K562 (cell line): ENCODE measurements at regions not wholly inside any gene's neighbourhood (a gene's known extent, or its start where the extent isn't known, plus 50 kb on each side); places are given as distances from the start of the nearest gene placed in this dataset.

Experiments used
- BMI1 ChIP-seq: fragments of 150-350 bp; IDR thresholded peaks from 2 replicates; pipeline ENCODE4 v1.6.1; 2014; ENCODE audit warnings: low read length
- CEBPG ChIP-seq, 3 experiments: fragments of 200-800 bp in 1 of 3; sonication (Bioruptor generic) in 1 of 3; sonication (generic) in 1 of 3; formaldehyde crosslinking in 1 of 3; IDR thresholded peaks in 2 of 3; conservative IDR thresholded peaks in 1 of 3; 2 replicates each; pipeline versions ENCODE4 v1.6.1 to v1.8.0; 2016 to 2022; ENCODE audit warnings: missing compliant biosample characterization in 2 of 3, missing genetic modification characterization in 2 of 3, mild to moderate bottlenecking in 1 of 3, missing genetic modification reagents in 1 of 3
- RAD21 ChIP-seq, 2 experiments: fragments of 250-450 bp in 1 of 2; fragments of 450-650 bp in 1 of 2; sonication (Bioruptor Pico) in 1 of 2; formaldehyde crosslinking in 1 of 2; IDR thresholded peaks in 1 of 2; conservative IDR thresholded peaks in 1 of 2; 2 replicates each; pipeline versions ENCODE4 v1.4.0 to v1.8.0; 2020 to 2022; ENCODE audit warnings: mild to moderate bottlenecking in 2 of 2, moderate library complexity in 1 of 2
- TCFL5 ChIP-seq: fragments of 250-450 bp; sonication (Bioruptor Pico); conservative IDR thresholded peaks from 2 replicates; pipeline ENCODE4 v1.6.1; 2021; ENCODE audit warnings: mild to moderate bottlenecking, moderate library complexity, matching md5 sums
- TGIF2 ChIP-seq: sonication (generic); formaldehyde crosslinking; IDR thresholded peaks from 2 replicates; pipeline ENCODE4 v1.8.1; 2022; ENCODE audit warnings: mild to moderate bottlenecking, missing genetic modification reagents, moderate library complexity
- ZNF778 ChIP-seq: fragments of 450-650 bp; formaldehyde crosslinking; IDR thresholded peaks from 2 replicates; pipeline ENCODE4 v1.4.0; 2020; ENCODE audit warnings: mild to moderate bottlenecking, moderate library complexity
- TF ChIP-seq, protein P1 (sequence below), 2 experiments: fragments of 450-650 bp; formaldehyde crosslinking in 1 of 2; IDR thresholded peaks; 2 replicates each; pipeline versions ENCODE4 v1.4.0 to v1.6.1; 2014 to 2020; ENCODE audit warnings: mild to moderate bottlenecking in 2 of 2, borderline replicate concordance in 1 of 2, low read depth in 1 of 2
- TF ChIP-seq, protein P2 (sequence below): sonication (generic); formaldehyde crosslinking; IDR thresholded peaks from 2 replicates; pipeline ENCODE4 v1.8.0; 2022; ENCODE audit warnings: missing genetic modification reagents, mild to moderate bottlenecking, borderline replicate concordance
- TF ChIP-seq, protein P3 (sequence below), 3 experiments: fragments of 200-800 bp in 1 of 3; fragments of 250-450 bp in 1 of 3; fragments of 450-650 bp in 1 of 3; sonication (Bioruptor Pico) in 1 of 3; sonication (Bioruptor generic) in 1 of 3; formaldehyde crosslinking in 1 of 3; IDR thresholded peaks; 2 replicates each; pipeline versions ENCODE4 v1.6.1 to v1.8.0; 2016 to 2022; ENCODE audit warnings: mild to moderate bottlenecking in 2 of 3, missing genetic modification characterization in 2 of 3, missing compliant biosample characterization in 1 of 3, moderate library complexity in 1 of 3

DNA sequence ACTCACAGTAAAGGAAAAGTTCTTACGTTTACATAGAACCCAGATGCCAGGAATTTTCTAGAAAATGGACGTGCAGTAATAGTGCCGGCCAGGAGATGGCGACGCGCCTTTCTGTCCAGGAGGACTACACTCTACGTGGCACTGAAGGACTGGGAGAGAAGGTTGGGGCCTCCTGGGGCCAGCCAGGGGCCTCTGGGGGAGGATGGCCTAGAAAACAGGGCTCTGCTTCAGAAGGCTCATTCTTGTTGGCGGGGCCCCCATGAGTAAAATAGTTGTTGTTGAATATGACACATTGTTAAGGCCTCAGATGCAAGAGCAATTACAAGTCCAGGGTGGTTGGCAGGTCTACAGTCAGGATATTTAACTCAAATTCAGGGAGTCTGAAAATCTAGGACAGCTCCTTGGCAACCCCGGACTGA lies 120.1 kb upstream of the MAX start (continued):
- TF ChIP-seq, protein P1, sequence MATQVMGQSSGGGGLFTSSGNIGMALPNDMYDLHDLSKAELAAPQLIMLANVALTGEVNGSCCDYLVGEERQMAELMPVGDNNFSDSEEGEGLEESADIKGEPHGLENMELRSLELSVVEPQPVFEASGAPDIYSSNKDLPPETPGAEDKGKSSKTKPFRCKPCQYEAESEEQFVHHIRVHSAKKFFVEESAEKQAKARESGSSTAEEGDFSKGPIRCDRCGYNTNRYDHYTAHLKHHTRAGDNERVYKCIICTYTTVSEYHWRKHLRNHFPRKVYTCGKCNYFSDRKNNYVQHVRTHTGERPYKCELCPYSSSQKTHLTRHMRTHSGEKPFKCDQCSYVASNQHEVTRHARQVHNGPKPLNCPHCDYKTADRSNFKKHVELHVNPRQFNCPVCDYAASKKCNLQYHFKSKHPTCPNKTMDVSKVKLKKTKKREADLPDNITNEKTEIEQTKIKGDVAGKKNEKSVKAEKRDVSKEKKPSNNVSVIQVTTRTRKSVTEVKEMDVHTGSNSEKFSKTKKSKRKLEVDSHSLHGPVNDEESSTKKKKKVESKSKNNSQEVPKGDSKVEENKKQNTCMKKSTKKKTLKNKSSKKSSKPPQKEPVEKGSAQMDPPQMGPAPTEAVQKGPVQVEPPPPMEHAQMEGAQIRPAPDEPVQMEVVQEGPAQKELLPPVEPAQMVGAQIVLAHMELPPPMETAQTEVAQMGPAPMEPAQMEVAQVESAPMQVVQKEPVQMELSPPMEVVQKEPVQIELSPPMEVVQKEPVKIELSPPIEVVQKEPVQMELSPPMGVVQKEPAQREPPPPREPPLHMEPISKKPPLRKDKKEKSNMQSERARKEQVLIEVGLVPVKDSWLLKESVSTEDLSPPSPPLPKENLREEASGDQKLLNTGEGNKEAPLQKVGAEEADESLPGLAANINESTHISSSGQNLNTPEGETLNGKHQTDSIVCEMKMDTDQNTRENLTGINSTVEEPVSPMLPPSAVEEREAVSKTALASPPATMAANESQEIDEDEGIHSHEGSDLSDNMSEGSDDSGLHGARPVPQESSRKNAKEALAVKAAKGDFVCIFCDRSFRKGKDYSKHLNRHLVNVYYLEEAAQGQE (IDR thresholded peaks at IDR 0.05; ENCODE audit: borderline replicate concordance) = peak; percentile 72
- TF ChIP-seq, protein P1 (CRISPR knock-in tag; IDR thresholded peaks at IDR 0.05; ENCODE audit: low read depth) = no peak
- no peak for TF ChIP-seq TCFL5 (CRISPR knock-in tag)
- no peak for TF ChIP-seq BMI1
- TF ChIP-seq RAD21 (CRISPR knock-in tag; conservative IDR thresholded peaks at IDR 0.05 in 1 of 2, IDR thresholded peaks at IDR 0.05 in 1 of 2) = peak; percentile 74 to 86
- no peak for TF ChIP-seq ZNF778 (CRISPR knock-in tag)
- TF ChIP-seq TGIF2 (CRISPR knock-in tag) = no peak
- TF ChIP-seq, protein P2, sequence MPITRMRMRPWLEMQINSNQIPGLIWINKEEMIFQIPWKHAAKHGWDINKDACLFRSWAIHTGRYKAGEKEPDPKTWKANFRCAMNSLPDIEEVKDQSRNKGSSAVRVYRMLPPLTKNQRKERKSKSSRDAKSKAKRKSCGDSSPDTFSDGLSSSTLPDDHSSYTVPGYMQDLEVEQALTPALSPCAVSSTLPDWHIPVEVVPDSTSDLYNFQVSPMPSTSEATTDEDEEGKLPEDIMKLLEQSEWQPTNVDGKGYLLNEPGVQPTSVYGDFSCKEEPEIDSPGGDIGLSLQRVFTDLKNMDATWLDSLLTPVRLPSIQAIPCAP = no peak
- TF ChIP-seq, protein P3, sequence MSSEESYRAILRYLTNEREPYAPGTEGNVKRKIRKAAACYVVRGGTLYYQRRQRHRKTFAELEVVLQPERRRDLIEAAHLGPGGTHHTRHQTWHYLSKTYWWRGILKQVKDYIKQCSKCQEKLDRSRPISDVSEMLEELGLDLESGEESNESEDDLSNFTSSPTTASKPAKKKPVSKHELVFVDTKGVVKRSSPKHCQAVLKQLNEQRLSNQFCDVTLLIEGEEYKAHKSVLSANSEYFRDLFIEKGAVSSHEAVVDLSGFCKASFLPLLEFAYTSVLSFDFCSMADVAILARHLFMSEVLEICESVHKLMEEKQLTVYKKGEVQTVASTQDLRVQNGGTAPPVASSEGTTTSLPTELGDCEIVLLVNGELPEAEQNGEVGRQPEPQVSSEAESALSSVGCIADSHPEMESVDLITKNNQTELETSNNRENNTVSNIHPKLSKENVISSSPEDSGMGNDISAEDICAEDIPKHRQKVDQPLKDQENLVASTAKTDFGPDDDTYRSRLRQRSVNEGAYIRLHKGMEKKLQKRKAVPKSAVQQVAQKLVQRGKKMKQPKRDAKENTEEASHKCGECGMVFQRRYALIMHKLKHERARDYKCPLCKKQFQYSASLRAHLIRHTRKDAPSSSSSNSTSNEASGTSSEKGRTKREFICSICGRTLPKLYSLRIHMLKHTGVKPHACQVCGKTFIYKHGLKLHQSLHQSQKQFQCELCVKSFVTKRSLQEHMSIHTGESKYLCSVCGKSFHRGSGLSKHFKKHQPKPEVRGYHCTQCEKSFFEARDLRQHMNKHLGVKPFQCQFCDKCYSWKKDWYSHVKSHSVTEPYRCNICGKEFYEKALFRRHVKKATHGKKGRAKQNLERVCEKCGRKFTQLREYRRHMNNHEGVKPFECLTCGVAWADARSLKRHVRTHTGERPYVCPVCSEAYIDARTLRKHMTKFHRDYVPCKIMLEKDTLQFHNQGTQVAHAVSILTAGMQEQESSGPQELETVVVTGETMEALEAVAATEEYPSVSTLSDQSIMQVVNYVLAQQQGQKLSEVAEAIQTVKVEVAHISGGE (CRISPR knock-in tag; IDR thresholded peaks at IDR 0.05) = no peak
- TF ChIP-seq CEBPG (CRISPR knock-in tag; IDR thresholded peaks at IDR 0.05) = no peak
- no peak for TF ChIP-seq CEBPG (tag; conservative IDR thresholded peaks at IDR 0.05 in 1 of 2, IDR thresholded peaks at IDR 0.05 in 1 of 2)
